OCI-LY1 (cell line): ENCODE measurements at regions not wholly inside any gene's neighbourhood (a gene's known extent, or its start where the extent isn't known, plus 50 kb on each side); places are given as distances from the start of the nearest gene placed in this dataset.
A peak's percentile ranks its signal among the peaks of the same experiment; 100 is the strongest.

Source experiments
- H2AFZ ChIP-seq: fragments of 200-600 bp; sonication (generic), shearing (Covaris generic); 2 replicates; pipeline ENCODE4 v1.6.0; 2014; ENCODE audit warnings: antibody characterized with exemption, mild to moderate bottlenecking, low read length
- H3F3A ChIP-seq: fragments of 200-600 bp; sonication (generic), shearing (Covaris generic); 2 replicates; pipeline ENCODE4 v1.6.0; 2014; ENCODE audit warnings: mild to moderate bottlenecking, antibody characterized with exemption, low read length, moderate library complexity; ENCODE audit not compliant: insufficient read depth
- H3K27ac ChIP-seq: fragments of 200-600 bp; sonication (generic); 2 replicates; pipeline ENCODE4 v1.5.1; 2014; ENCODE audit warnings: low read length, mixed run types, mild to moderate bottlenecking, low read depth; ENCODE audit not compliant: poor library complexity, severe bottlenecking
- H3K27me3 ChIP-seq: fragments of 200-600 bp; sonication (generic); 2 replicates; pipeline ENCODE4 v1.6.0; 2014; ENCODE audit warnings: antibody characterized with exemption, mild to moderate bottlenecking, low read length, moderate library complexity; ENCODE audit not compliant: insufficient read depth
- H3K36me3 ChIP-seq: fragments of 200-600 bp; sonication (generic); 2 replicates; pipeline ENCODE4 v1.6.1; 2014; ENCODE audit warnings: mild to moderate bottlenecking, antibody characterized with exemption, low read length, moderate library complexity, mixed read lengths; ENCODE audit not compliant: insufficient read depth
- H3K4me1 ChIP-seq: fragments of 200-600 bp; sonication (generic); 2 replicates; pipeline ENCODE4 v1.5.1; 2014; ENCODE audit warnings: mild to moderate bottlenecking, low read length, moderate library complexity; ENCODE audit not compliant: insufficient read depth, severe bottlenecking
- H3K4me2 ChIP-seq: fragments of 200-600 bp; sonication (generic), shearing (Covaris generic); 2 replicates; pipeline ENCODE4 v1.6.1; 2014; ENCODE audit warnings: low read length
- H3K4me3 ChIP-seq: fragments of 200-600 bp; sonication (generic); 2 replicates; pipeline ENCODE4 v1.5.1; 2014; ENCODE audit warnings: low read length, low read depth, mild to moderate bottlenecking, mixed read lengths; ENCODE audit not compliant: poor library complexity, severe bottlenecking
- H3K79me2 ChIP-seq: fragments of 200-600 bp; shearing (Covaris generic); 2 replicates; pipeline ENCODE4 v1.6.1; 2016; ENCODE audit warnings: mixed run types, low read length, mixed read lengths; ENCODE audit not compliant: insufficient read depth
- H3K9ac ChIP-seq: fragments of 200-600 bp; sonication (generic), shearing (Covaris generic); 2 replicates; pipeline ENCODE4 v1.6.1; 2014; ENCODE audit warnings: mild to moderate bottlenecking, low read length, mixed read lengths
- H3K9me2 ChIP-seq: fragments of 200-600 bp; sonication (generic), shearing (Covaris generic); 2 replicates; pipeline ENCODE4 v1.6.1; 2014; ENCODE audit warnings: low read depth, mild to moderate bottlenecking, low read length, mixed read lengths
- H3K9me3 ChIP-seq: fragments of 200-600 bp; shearing (Covaris generic); 2 replicates; pipeline ENCODE4 v1.6.1; 2014; ENCODE audit warnings: low read length, mixed read lengths
- H4K20me1 ChIP-seq: fragments of 200-600 bp; sonication (generic), shearing (Covaris generic); 2 replicates; pipeline ENCODE4 v1.6.0; 2016; ENCODE audit warnings: mild to moderate bottlenecking, low read length; ENCODE audit not compliant: insufficient read depth
- EZH2 ChIP-seq: fragments of 200-600 bp; sonication (generic), shearing (Covaris generic); IDR thresholded peaks from 2 replicates; pipeline ENCODE4 v1.8.0; 2017; ENCODE audit warnings: borderline replicate concordance, mixed run types, mild to moderate bottlenecking, antibody characterized with exemption, low read length, moderate library complexity, mixed read lengths
- TF ChIP-seq, protein P1 (sequence below): fragments of 200-600 bp; sonication (generic), shearing (Covaris generic); IDR thresholded peaks from 2 replicates; pipeline ENCODE4 v1.5.1; 2017; ENCODE audit warnings: mild to moderate bottlenecking, antibody characterized with exemption, low read length, moderate library complexity, mixed read lengths

DNA sequence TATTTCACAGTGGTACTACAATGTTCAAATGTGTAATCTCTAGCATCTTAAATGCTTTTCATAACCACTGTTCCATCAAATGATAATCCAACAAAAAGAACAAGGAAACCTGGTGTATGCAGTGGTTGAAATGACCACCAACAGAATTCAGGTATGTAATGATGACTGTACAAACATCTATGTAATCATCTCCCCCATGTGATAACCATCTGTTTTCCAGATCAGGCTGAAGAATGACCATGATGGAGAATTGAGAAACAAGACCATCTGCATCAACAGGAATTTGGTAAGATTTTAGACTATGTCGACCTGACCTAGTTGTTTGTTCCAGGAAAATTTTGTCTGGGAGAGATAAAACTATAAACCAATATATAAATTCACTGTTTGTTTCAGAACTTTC, 81.3 kb upstream of the ASCC3 start:
- Histone ChIP-seq H3K9ac (no peak overlapping the region), H2AFZ (no peak overlapping the region), H3K27me3 (no peaks in the 10 kb centered on the region), H3K27ac (no peak overlapping the region), H3K79me2 (no peaks in the 10 kb centered on the region), H3K4me3 (no peak overlapping the region), H3K9me2 (no peaks in the 10 kb centered on the region), H4K20me1 (no peaks in the 10 kb centered on the region), H3K4me2 (no peak overlapping the region), H3K36me3 (no peaks in the 10 kb centered on the region), H3K4me1 (no peaks in the 10 kb centered on the region), H3K9me3 (no peaks in the 10 kb centered on the region), H3F3A (no peaks in the 10 kb centered on the region)
- TF ChIP-seq, protein P1, sequence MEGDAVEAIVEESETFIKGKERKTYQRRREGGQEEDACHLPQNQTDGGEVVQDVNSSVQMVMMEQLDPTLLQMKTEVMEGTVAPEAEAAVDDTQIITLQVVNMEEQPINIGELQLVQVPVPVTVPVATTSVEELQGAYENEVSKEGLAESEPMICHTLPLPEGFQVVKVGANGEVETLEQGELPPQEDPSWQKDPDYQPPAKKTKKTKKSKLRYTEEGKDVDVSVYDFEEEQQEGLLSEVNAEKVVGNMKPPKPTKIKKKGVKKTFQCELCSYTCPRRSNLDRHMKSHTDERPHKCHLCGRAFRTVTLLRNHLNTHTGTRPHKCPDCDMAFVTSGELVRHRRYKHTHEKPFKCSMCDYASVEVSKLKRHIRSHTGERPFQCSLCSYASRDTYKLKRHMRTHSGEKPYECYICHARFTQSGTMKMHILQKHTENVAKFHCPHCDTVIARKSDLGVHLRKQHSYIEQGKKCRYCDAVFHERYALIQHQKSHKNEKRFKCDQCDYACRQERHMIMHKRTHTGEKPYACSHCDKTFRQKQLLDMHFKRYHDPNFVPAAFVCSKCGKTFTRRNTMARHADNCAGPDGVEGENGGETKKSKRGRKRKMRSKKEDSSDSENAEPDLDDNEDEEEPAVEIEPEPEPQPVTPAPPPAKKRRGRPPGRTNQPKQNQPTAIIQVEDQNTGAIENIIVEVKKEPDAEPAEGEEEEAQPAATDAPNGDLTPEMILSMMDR, result no peak
- no peak for TF ChIP-seq EZH2

- Histone ChIP-seq H3K27ac (no peak overlapping the region), H3K27me3 (no peaks in the 10 kb centered on the region), H3K4me2 (no peak overlapping the region), H3K9ac (no peak overlapping the region), H3F3A (no peaks in the 10 kb centered on the region), H4K20me1 (no peaks in the 10 kb centered on the region), H3K79me2 (no peaks in the 10 kb centered on the region), H2AFZ (no peak overlapping the region), H3K4me1 (no peaks in the 10 kb centered on the region), H3K36me3 (no peaks in the 10 kb centered on the region), H3K4me3 (no peak overlapping the region), H3K9me2 (no peaks in the 10 kb centered on the region), H3K9me3 (no peaks in the 10 kb centered on the region)
- no peak for TF ChIP-seq EZH2
- TF ChIP-seq, protein P1, result no peak
Measured at GRCh38 chr6:100965067-100965466, 83.9 kb upstream of the ASCC3 start.

GRCh38 chr6:100968949-100969348, 87.8 kb upstream of the ASCC3 start:
- Histone ChIP-seq H3K4me1 (no peaks in the 10 kb centered on the region), H4K20me1 (no peaks in the 10 kb centered on the region), H3K4me2 (no peak overlapping the region), H3K27ac (no peak overlapping the region), H3K27me3 (no peaks in the 10 kb centered on the region), H3K79me2 (no peaks in the 10 kb centered on the region), H2AFZ (no peak overlapping the region), H3K4me3 (no peak overlapping the region), H3K9me3 (no peaks in the 10 kb centered on the region), H3K36me3 (no peaks in the 10 kb centered on the region), H3K9ac (no peak overlapping the region), H3K9me2 (no peaks in the 10 kb centered on the region), H3F3A (no peaks in the 10 kb centered on the region)
- TF ChIP-seq, protein P1, result peak; percentile 26
- TF ChIP-seq EZH2, result no peak
